ENCODE measurements at regions not wholly inside any gene's neighbourhood (a gene's known extent, or its start where the extent isn't known, plus 50 kb on each side); places are given as distances from the start of the nearest gene placed in this dataset.

- Histone ChIP-seq H3K27me3 (no peaks in the 10 kb centered on the region), H3K27ac (no peak overlapping the region), H3K36me3 (ENCODE audit: low read depth, missing control alignments) (no peaks in the 10 kb centered on the region), H3K9me3 (no peaks in the 10 kb centered on the region), H3K4me3 (no peak overlapping the region), H3K4me1 (no peaks in the 10 kb centered on the region)
- no peak for DNase-seq
- WGBS, 2 donors, result 80 to 88% methylated on average over 3 of the region's 3 CpGs
- intact Hi-C loops (cut with DNase I; ENCODE audit: low total_unique reads), result no loop called here
- TF ChIP-seq CTCF (IDR thresholded peaks at IDR 0.05), result no peak
- no peak for TF ChIP-seq POLR2A (IDR thresholded peaks at IDR 0.05)
These were observed 67.9 kb upstream of the SEPTIN5 start for GRCh38 chr22:19646383-19646782.

GRCh38 chr22:19648419-19648929 lies 65.8 kb upstream of the SEPTIN5 start:
- no peak for TF ChIP-seq POLR2A (IDR thresholded peaks at IDR 0.05)
- no peak for TF ChIP-seq CTCF (IDR thresholded peaks at IDR 0.05)
- Histone ChIP-seq H3K4me3 (no peak overlapping the region), H3K4me1 (no peaks in the 10 kb centered on the region), H3K9me3 (no peaks in the 10 kb centered on the region), H3K27me3 (no peaks in the 10 kb centered on the region), H3K36me3 (ENCODE audit: low read depth, missing control alignments) (no peaks in the 10 kb centered on the region), H3K27ac (no peak overlapping the region)
- intact Hi-C loops (cut with DNase I; ENCODE audit: low total_unique reads), result no loop called here
- DNase-seq, result no peak
- 85 to 94% methylated on average over 3 of the region's 3 CpGs for WGBS, 2 donors

- H3K4me3 ChIP-seq, result no peak overlapping the region
- H3K27me3 ChIP-seq, result no peaks in the 10 kb centered on the region
- no peaks in the 10 kb centered on the region for H3K36me3 ChIP-seq (ENCODE audit: low read depth, missing control alignments)
- no peaks in the 10 kb centered on the region for H3K4me1 ChIP-seq
- intact Hi-C loops (cut with DNase I; ENCODE audit: low total_unique reads), result no loop called here
- TF ChIP-seq CTCF (IDR thresholded peaks at IDR 0.05) (no peak), POLR2A (IDR thresholded peaks at IDR 0.05) (no peak)
- DNase-seq, result no peak
- no peaks in the 10 kb centered on the region for H3K9me3 ChIP-seq
- H3K27ac ChIP-seq, result no peak overlapping the region
- 51 to 70% methylated on average over 6 of the region's 6 CpGs for WGBS, 2 donors
These were observed 62.0 kb upstream of the SEPTIN5 start for GRCh38 chr22:19652316-19652715.

- Histone ChIP-seq H3K9me3 (no peaks in the 10 kb centered on the region), H3K4me1 (no peaks in the 10 kb centered on the region), H3K27me3 (no peaks in the 10 kb centered on the region), H3K27ac (no peak overlapping the region), H3K36me3 (ENCODE audit: low read depth, missing control alignments) (no peaks in the 10 kb centered on the region), H3K4me3 (no peak overlapping the region)
- intact Hi-C loops (cut with DNase I; ENCODE audit: low total_unique reads), result no loop called here
- no peak for DNase-seq
- no peak for TF ChIP-seq CTCF (IDR thresholded peaks at IDR 0.05)
- no peak for TF ChIP-seq POLR2A (IDR thresholded peaks at IDR 0.05)
- WGBS, 2 donors, result 63 to 77% methylated on average over 4 of the region's 4 CpGs
These were observed 59.8 kb upstream of the SEPTIN5 start for GRCh38 chr22:19654338-19654987.

- intact Hi-C loops (cut with DNase I; ENCODE audit: low total_unique reads), result no loop called here
- no peak for TF ChIP-seq CTCF (IDR thresholded peaks at IDR 0.05)
- TF ChIP-seq POLR2A (IDR thresholded peaks at IDR 0.05), result no peak
- no peak for DNase-seq
These were observed 58.9 kb upstream of the SEPTIN5 start for GRCh38 chr22:19655399-19655798.

More at GRCh38 chr22:19655399-19655798, 58.9 kb upstream of the SEPTIN5 start:
- no peak overlapping the region for H3K4me3 ChIP-seq
- H3K27ac ChIP-seq, result no peak overlapping the region
- no peaks in the 10 kb centered on the region for H3K9me3 ChIP-seq
- H3K27me3 ChIP-seq, result no peaks in the 10 kb centered on the region
- 78 to 93% methylated on average over 2 to 5 of the region's 5 CpGs for WGBS, 2 donors
- no peaks in the 10 kb centered on the region for H3K36me3 ChIP-seq (ENCODE audit: low read depth, missing control alignments)
- no peaks in the 10 kb centered on the region for H3K4me1 ChIP-seq
